GM21526 (cell line): ENCODE measurements at regions not wholly inside any gene's neighbourhood (a gene's known extent, or its start where the extent isn't known, plus 50 kb on each side); places are given as distances from the start of the nearest gene placed in this dataset.

ENCODE experiments used
- ATAC-seq: cut with Tn5 transposase; IDR thresholded peaks from one replicate; pipeline ENCODE4 v1.9.1; 2021; ENCODE audit warnings: moderate library complexity; ENCODE audit not compliant: unreplicated experiment, low FRiP score

DNA sequence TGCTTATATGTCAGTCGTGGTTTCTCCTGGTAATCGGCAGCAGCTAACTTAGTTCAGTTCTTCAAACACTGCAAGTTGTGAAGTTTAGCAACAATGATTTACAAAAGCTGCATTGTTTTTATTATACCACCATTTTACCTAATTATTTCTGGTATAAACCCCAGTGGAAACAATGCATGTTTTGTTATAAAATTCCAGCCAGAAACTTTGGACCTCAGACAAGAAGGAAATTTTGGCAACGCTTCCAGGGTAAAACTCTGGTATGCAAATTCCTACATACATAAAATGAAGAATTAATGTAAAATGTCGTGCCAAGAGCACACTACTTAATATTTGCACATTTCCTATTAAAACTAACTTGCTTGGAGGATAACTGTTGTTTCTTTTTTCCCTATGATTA, 277.4 kb upstream of the LYZL1 start:
- no peak for ATAC-seq

DNA sequence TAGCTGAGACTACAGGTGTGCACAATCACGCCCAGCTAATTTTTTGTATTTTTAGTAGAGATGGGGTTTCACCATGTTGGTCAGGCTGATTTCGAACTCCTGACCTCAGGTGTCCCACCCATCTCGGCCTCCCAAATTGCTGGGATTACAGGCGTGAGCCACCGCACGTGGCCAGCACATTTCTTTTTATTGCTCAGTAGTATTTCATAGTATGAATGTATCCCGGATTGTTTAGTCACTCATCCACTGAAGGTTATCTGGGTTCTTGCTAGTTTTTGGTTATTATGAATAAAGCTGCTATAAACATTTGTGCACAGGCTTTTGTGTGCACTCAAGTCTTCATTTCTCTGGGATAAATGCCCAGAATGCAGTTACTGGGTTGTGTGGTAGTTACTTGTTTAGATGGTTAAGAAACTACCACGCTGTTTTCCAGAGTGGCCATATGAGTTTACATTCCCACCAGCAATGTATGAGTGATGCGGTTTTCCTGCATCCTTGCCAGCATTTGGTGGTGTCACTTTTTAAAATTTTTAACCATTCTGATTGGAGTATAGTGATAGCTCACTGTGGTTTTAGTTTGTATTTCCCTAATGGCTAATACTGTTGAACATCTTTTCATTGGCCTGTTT, 275.8 kb upstream of the LYZL1 start:
- ATAC-seq: no peak

DNA sequence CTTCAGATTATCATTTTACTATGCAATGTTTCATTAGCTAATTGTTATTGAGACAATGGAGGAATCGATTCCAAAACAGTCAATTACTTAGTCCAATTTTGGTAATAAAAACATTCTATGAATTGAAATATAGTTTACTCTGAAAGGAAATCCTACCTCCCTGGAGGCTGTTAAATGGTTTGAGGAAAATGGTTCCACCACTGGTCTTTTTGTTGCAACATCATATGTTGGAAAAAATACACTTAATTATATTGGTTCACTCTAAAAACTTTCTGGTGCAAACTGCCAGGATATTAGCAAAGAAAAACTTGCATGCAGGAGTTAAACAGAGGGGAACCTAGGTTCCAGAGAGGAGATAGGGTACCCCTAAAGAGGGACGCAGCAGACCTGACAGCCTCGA, 267.3 kb upstream of the LYZL1 start:
- ATAC-seq: no peak

DNA sequence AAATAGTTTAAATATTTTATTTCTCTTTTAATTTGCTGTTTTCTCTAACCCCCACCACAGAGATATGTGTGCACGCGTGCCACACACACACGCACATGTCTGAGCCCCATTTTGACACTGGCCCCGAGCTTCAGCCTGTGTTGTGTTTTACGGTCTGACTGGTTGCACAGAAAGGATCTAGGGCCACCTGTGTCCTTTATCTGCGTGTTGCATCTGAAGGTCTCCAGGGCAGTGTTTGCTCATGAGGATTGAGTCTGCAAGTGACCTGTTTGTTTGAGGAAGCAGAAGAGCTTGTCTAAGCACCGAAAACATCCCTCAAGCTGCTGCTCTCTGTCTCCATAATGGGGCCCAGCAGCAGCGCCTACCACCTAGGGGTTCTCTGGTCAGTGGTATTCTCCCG, 266.4 kb upstream of the LYZL1 start:
- ATAC-seq: no peak

DNA sequence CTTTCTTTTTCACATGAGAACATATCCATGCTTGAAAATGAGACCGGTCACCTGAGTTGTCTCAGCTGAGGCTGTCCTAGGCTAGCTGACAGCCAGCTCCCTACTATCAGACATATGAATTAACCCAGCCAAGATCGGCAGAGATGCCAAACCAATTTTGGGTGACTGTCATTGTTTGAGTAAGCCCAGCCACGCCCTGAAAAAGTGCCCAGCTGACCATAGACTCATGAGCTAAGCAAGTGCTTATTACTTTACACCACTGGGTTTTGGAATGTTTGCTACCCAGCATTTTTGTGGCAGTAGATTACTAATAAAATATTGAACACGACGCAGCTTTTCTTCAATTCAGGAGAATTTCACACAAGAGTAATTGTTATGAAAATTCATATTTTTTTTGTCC, 265.2 kb upstream of the LYZL1 start:
- no peak for ATAC-seq

DNA sequence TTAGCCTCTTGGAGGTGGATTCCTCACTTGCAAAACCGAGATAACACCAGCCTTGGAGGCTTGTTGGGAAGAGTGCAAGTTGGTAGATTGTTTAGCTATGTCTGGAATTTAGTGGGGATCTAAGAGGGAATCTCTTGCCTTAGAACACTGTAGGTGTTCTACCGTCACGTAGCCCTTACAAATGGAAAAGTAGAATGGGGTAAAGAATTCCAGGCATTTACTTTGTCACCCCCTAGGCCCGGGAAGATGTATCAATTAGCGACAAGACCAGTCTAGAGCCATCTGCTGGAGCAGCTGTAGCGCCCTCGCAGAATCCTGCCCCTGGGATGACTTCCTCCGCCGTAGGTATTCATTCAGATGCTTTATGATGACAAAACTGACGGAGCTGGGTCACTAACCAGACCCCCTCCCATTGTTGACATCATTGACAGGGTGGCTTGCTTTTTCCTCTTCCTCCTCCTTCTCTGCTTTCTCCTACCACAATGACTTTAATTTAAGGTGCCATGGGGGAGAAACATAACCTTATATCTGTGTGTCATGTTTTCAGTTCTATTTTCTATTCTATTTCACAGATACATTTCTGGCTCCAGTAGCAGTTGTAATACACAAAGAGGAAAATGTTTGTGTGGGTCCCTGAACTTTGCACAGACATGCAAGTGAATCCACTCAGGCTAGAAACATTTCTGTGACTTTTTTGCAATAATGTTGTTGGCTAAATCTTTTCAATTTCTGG, 262.6 kb upstream of the LYZL1 start:
- no peak for ATAC-seq

DNA sequence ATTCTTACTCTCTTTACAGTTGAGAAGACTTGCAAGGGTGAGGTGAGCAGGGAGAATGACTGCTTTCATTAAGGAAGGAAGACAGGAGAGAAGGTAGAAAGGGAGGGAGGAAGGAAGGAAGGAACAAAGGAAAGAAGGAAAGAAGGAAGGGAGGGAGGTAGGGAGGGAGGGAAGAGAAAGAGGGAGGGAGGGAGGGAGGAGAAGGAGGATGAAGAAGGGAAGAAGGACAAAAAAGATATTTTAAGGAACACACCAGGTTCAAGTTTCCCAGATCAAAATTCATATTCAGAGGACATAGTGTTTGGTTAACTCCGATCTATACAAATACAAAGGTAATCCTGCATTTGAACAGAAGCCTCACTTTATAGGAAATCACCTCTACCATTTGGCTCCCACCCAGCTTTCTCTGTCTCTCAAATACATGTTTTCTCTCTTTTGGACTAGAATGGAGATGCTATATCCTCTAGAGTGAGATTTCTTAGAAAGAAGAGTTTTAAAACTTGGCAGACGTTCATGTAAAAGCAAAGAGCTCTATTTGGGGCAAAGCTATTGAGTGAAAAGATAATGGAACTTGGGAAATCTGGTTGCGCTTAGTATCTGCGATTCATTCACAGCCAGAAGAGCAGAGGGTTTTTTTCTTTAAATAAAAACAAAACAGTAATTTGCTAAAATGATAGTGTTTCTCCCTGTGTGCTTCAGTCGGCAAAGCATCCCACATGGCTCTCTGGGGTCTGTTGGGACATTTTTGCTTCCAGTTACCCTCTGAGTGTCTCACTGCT, 261.9 kb upstream of the LYZL1 start:
- no peak for ATAC-seq

DNA sequence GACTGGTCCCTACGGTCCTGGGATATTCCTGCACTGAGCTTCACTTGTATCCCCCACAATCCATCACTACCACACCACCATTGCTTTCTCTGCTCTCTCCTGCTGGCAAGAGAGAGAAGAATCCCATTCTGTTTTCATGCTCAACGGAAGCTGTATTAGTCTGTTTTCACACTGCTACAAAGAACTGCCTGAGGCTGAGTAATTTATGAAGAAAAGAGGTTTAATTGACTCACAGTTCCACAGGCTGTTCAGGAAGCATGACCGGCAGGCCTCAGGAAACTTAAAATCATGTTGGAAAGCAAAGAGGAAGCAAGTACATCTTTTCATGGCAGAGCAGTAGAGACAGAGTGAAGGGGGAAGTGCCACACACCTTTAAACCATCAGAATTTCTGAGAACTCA, 260.4 kb upstream of the LYZL1 start:
- ATAC-seq: no peak

DNA sequence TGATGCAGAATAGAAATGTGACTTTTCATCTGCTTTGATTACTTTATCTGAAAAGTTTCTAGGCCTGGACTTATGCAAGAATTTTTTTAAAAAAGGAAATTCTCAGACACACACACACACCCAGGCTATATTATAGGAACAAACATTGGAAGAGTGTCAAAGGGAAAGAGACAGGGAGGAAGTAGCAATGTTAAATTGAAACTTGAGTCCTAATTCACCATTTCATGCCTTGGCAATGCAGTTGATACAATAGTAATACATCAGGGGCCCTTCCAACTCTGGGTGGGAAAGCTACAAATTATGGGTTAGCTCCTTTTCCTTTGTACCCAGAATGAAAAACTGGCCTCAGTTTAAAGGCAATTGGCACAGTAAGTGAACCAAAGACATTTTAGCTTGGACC, 258.0 kb upstream of the LYZL1 start:
- ATAC-seq: no peak

DNA sequence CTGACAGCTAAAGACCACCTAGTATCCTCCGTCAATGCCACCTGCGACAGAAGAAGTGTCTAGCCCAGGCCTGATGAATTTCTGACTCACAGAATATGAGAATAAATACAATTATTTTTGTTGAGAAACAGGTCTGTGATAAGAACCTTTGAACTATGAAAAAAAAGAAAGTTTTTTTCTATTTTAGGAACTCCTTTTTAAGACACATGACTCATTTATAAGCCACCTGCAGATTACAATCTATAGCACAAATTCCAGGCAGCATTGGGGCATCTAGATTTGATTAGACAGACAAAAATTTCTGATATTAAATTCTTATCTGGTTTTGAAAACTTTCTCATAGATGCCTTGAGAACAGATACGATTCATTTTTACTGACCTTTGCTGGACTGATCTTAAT, 256.7 kb upstream of the LYZL1 start:
- ATAC-seq: no peak

DNA sequence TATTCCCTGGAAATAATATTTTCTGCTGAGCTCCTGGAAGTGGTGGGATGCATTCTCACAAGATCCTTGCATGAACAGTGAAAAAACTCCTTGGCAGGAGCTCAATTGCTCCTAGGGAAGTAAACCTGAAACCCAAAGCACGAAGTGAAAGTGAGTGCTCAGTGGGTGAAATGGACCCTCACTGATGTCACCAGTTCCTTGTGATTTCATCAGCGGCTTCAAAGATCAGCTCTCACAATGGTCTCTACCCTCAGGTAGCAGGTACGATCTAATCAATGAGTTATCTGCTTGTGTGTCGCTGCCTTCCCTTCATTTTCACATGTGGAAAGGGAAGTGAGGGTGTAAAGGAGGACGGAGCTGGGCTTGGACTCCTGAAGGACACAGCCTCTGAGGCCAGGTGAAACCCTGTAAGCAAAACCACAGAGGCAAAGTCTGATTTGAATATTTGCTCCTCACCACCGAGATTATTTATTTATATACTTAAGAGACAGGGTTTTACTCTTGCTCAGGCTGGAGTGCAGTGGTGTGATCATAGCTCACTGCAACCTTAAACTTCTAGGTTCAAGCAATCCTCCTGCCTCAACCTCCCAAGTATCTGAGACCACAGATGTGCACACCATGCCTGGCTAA, 255.4 kb upstream of the LYZL1 start:
- ATAC-seq: peak; percentile 57

DNA sequence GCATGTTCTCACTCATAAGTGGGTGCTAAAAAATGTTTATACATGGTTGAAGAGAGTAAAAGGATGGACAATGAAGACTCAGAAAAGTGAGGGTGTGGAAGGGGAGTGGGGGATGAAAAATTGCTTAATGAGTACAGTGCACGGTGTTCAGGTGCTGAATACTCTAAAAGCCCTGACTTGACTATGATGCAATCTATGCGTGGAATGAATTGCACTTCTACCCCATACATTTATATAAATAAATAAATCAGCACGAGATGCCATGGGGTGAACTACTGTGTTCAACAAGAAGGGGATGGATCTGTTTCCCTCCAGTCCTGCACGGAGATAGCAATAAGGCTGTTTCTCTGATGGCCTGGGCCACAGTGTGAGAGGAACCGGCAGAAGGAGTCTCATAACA, 254.3 kb upstream of the LYZL1 start:
- ATAC-seq: no peak

DNA sequence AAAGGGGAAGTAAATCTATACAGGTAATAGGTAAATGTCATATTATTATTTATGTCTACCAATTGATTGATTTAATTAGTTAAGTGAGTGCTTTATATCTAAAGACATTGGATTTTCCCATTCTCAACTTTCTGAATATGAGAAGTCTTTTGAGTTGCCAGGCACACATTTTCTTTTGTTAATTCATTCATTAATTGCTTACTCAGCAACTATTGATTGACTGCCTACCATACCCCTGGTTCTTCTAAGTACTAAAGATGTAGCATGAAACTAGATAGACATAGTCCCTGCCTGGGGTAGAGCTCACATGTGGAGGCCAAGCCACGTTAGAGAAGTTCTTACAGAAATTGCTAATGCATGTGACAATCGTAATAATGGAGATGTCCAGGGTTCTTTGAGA, 253.1 kb upstream of the LYZL1 start:
- no peak for ATAC-seq

DNA sequence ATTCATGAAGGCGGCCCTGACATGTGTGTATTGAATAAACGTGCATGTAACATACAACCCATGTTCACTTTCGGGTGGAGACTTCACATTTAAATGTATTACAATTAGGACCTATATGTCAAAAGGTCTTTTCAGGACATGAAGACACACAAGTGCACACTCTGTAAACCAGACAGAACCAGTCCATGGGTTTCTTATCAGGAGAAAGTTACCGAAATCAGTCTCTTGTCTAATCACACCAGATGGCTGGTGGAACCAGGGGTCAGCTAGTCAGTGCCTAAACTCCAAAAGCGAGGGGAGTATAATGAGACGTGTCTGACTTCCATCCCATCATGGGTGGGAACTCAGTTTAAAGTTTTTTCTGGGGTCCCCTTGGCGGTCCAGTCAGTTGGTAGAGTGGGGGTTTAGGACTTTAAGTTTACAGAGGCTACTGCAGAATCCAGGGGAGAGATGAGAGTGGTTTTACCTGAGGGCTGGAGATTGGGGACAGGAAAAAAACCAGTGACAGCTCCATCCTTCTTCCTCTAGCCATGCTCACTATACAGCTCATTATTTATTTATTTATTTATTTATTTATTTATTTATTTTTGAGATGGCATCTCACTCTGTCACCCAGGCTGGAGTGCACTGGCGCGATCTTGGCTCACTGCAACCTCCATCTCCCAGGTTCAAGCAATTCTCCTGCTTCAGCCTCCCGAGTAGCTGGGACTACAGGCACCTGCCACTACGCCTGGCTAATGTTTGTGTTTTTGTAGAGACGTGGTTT, 251.3 kb upstream of the LYZL1 start:
- ATAC-seq: no peak

DNA sequence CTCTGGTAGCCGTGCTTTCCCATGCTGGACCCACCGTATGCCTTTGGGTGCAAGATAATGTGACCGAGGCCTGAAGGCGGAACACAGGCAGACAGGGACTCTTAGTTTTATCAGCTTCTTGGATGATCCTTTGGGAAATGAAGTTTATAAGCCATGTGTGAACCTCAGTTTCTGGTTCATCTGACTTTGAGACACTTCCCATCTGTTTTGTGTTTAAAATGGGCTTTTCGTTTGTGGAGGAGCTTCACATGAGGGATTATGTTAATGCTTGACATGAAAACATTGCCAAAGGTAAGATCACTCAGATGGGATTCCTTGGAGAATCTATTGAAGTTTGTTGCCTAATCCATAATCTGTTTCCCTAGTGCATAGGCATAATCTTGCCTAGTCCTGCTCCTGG, 249.8 kb upstream of the LYZL1 start:
- ATAC-seq: no peak

DNA sequence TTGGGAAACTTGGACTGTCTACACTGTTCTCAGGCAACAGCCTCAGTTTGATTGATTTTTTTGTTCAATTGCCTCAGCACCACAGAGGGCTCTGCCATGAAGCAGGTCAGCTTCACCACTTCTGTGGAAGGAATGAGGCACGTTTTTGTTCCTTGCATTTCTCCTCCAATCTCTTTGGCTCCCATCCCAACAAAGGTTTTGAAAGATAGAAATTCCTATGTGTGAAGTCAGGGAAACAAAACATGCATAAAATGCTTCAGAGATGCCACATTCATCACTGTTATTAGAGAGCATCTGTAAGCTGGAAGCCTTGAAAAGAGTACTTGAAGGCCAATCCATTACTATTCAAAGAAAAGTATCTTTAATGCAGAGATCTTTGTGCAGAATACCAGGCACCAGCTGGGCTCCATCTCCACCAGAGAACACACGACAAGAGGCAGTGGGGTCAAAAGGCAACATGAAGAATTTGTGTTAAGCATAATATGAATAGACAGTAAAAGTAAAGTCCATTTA, 249.1 kb upstream of the LYZL1 start:
- ATAC-seq: no peak

DNA sequence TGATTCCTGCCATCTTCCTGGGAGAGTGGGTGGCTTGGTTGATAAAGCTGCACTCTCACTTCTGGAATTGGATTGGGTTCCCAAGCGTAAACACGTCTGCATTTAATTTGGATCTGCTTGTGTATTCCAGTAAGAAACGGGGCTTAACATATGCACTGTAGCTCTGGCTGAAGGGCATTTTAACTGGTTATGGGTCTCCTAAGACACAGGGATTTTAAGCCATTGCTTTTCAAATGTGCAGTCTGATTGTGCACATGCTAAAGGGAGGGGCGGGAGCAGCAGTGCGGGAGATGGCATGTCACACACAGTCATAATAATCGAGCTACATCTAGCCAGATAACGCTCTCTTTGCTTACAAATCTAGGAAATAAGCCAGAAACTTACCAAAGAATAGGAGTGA, 247.3 kb upstream of the LYZL1 start:
- ATAC-seq: no peak

DNA sequence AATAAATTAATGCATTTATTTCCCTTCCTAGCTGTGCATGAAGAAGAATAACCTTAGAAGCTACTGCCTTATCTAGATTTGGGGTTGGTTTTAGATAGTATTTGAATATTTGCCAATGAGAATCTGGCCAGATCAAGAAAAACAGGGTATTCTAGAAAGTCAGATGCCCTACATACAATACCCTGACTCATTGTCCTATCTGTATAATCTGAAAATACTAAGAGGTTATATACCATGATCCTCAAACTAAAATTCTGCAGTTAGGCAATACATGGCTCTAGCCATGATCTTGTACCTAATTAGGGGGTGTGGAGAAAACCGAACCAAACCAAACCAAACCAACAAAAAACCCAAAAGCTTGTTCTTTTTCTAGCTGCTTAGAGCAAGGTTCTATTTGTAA, 240.4 kb upstream of the LYZL1 start:
- no peak for ATAC-seq

DNA sequence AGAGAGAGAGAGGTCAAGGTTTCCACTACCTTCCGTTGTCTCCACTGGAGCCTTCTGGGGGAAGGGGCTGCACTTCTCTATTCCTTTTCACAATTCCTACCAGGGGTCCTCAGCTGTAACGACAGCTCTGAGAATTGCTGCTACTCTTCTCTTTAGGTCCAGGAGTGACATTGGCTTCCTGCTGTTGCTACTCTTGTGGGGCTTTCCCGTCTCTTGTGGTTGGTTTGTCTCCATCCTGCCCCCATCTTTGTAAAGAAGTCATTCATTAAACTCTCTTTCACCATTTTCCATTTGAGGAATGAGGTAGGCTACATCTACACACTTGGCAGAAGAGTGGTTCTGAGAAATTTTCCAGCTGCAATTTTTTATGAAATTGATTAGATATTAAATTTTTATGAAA, 238.8 kb upstream of the LYZL1 start:
- ATAC-seq: no peak

DNA sequence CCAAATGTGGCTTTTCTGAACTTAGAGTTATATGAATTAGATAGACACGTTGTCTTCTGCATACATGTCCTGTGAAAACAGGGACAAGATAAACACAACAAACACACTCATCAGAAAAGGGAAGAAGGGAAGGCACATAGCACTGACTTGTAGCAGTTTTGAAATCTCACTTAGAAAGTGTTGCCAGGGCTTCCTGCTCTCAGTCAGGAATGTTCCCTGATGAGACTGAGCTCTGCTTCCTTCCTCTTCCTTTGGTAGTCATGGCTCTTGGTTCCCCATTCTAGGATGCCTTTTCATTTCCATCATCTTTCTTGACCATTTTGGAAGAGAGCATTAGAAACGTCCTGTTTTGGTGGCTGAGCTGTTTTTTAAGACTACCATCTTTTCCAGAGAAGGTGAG, 233.8 kb upstream of the LYZL1 start:
- ATAC-seq: no peak
